H9 (cell line): ENCODE measurements at regions not wholly inside any gene's neighbourhood (a gene's known extent, or its start where the extent isn't known, plus 50 kb on each side); places are given as distances from the start of the nearest gene placed in this dataset.

Experiments used
- DNase-seq: peaks from one replicate; pipeline ENCODE4 v3.0.0-alpha.2; 2017
- H2AFZ ChIP-seq: one replicate; pipeline ENCODE4 v1.6.1; 2013; ENCODE audit warnings: mild to moderate bottlenecking, low read length, control low read depth, moderate library complexity
- H2AK5ac ChIP-seq: 2 replicates; pipeline ENCODE4 v1.6.1; 2013; ENCODE audit warnings: low read length, control low read depth, mixed read lengths; ENCODE audit not compliant: insufficient read length
- H2BK120ac ChIP-seq: one replicate; pipeline ENCODE4 v1.6.1; 2013; ENCODE audit warnings: low read depth, mild to moderate bottlenecking, low read length, control low read depth, inconsistent platforms; ENCODE audit not compliant: poor library complexity, severe bottlenecking
- H2BK12ac ChIP-seq: 2 replicates; pipeline ENCODE4 v1.6.1; 2013; ENCODE audit warnings: low read length, control low read depth, mixed read lengths, low read depth; ENCODE audit not compliant: insufficient read length
- H2BK15ac ChIP-seq: 2 replicates; pipeline ENCODE4 v1.6.1; 2013; ENCODE audit warnings: low read depth, low read length, control low read depth
- H2BK20ac ChIP-seq: one replicate; pipeline ENCODE4 v1.6.1; 2013; ENCODE audit warnings: low read depth, mild to moderate bottlenecking, low read length, control low read depth, inconsistent platforms; ENCODE audit not compliant: poor library complexity, severe bottlenecking
- H2BK5ac ChIP-seq: 2 replicates; pipeline ENCODE4 v1.6.1; 2013; ENCODE audit warnings: low read length, control low read depth, mixed read lengths; ENCODE audit not compliant: insufficient read length
- H3K14ac ChIP-seq: 2 replicates; pipeline ENCODE4 v1.6.1; 2013; ENCODE audit warnings: low read length, control low read depth; ENCODE audit not compliant: insufficient read depth
- H3K18ac ChIP-seq: 2 replicates; pipeline ENCODE4 v1.6.1; 2013; ENCODE audit warnings: low read depth, mild to moderate bottlenecking, mixed read lengths, low read length, control low read depth; ENCODE audit not compliant: insufficient read length
- H3K23ac ChIP-seq: 2 replicates; pipeline ENCODE4 v1.6.1; 2013; ENCODE audit warnings: low read length, control low read depth, mixed read lengths, low read depth; ENCODE audit not compliant: insufficient read length
- H3K23me2 ChIP-seq: 2 replicates; pipeline ENCODE4 v1.6.1; 2013; ENCODE audit warnings: low read depth, mild to moderate bottlenecking, mixed read lengths, low read length, control low read depth; ENCODE audit not compliant: insufficient read length, poor library complexity, severe bottlenecking
- H3K27ac ChIP-seq: 2 replicates; pipeline ENCODE4 v1.5.1; 2013; ENCODE audit warnings: low read length, control low read depth, mixed read lengths, low read depth; ENCODE audit not compliant: insufficient read length
- H3K27me3 ChIP-seq: 2 replicates; pipeline ENCODE4 v1.6.1; 2013; ENCODE audit warnings: low read length, control low read depth, inconsistent platforms; ENCODE audit not compliant: insufficient read depth
- H3K4ac ChIP-seq: 2 replicates; pipeline ENCODE4 v1.6.1; 2013; ENCODE audit warnings: low read depth, mild to moderate bottlenecking, control low read depth, inconsistent platforms, low read length, moderate library complexity
- H3K4me1 ChIP-seq: 2 replicates; pipeline ENCODE4 v1.6.1; 2013; ENCODE audit warnings: low read length, control low read depth, inconsistent platforms; ENCODE audit not compliant: insufficient read depth
- H3K4me2 ChIP-seq: 2 replicates; pipeline ENCODE4 v1.6.1; 2013; ENCODE audit warnings: low read length, control low read depth, mixed read lengths; ENCODE audit not compliant: insufficient read length, insufficient read depth
- H3K56ac ChIP-seq: 2 replicates; pipeline ENCODE4 v1.6.1; 2013; ENCODE audit warnings: low read depth, mild to moderate bottlenecking, mixed read lengths, low read length, control low read depth; ENCODE audit not compliant: insufficient read length
- H3K79me1 ChIP-seq: 2 replicates; pipeline ENCODE4 v1.6.1; 2013; ENCODE audit warnings: low read depth, mild to moderate bottlenecking, moderate library complexity, low read length, control low read depth, inconsistent platforms; ENCODE audit not compliant: insufficient read depth, poor library complexity, severe bottlenecking
- H3K79me2 ChIP-seq: 2 replicates; pipeline ENCODE4 v1.6.1; 2013; ENCODE audit warnings: low read length, control low read depth, inconsistent platforms; ENCODE audit not compliant: insufficient read depth
- H3K9ac ChIP-seq: 2 replicates; pipeline ENCODE4 v1.6.1; 2013; ENCODE audit warnings: low read length, control low read depth, mixed read lengths; ENCODE audit not compliant: insufficient read length; ENCODE audit errors: extremely low read depth
- H3K9me3 ChIP-seq: one replicate; pipeline ENCODE4 v1.6.1; 2013; ENCODE audit warnings: low read depth, low read length, inconsistent platforms; ENCODE audit not compliant: control insufficient read depth
- H3T11ph ChIP-seq: one replicate; pipeline ENCODE4 v1.6.1; 2013; ENCODE audit warnings: mild to moderate bottlenecking, low read length, control low read depth, inconsistent platforms
- H4K20me1 ChIP-seq: one replicate; pipeline ENCODE4 v1.6.1; 2013; ENCODE audit not compliant: control insufficient read depth, insufficient read length, insufficient read depth
- H4K5ac ChIP-seq: 2 replicates; pipeline ENCODE4 v1.6.1; 2013; ENCODE audit warnings: low read depth, mild to moderate bottlenecking, mixed read lengths, low read length, control low read depth; ENCODE audit not compliant: insufficient read length
- H4K8ac ChIP-seq: replicated peaks from 2 replicates; pipeline ENCODE4 v1.6.1; 2013; ENCODE audit warnings: low read length, control low read depth, mixed read lengths, low read depth; ENCODE audit not compliant: insufficient read length
- H4K91ac ChIP-seq: 2 replicates; pipeline ENCODE4 v1.6.1; 2013; ENCODE audit warnings: low read depth, mild to moderate bottlenecking, moderate library complexity, mixed read lengths, low read length, control low read depth; ENCODE audit not compliant: insufficient read length
- H3K27ac Mint-ChIP-seq, 3 experiments: 2 replicates in 2 of 3; 3 replicates in 1 of 3; pipeline ENCODE4 v1.8.0; 2020 to 2021; ENCODE audit warnings: mixed read lengths in 3 of 3, mild to moderate bottlenecking in 1 of 3, moderate library complexity in 1 of 3
- H3K27me3 Mint-ChIP-seq: 2 replicates; pipeline ENCODE4 v1.8.0; 2021; ENCODE audit warnings: low read depth, mild to moderate bottlenecking, moderate library complexity, mixed read lengths
- H3K36me3 Mint-ChIP-seq, 3 experiments: 2 replicates in 2 of 3; 3 replicates in 1 of 3; pipeline ENCODE4 v1.8.0; 2020 to 2021; ENCODE audit warnings: low read depth in 3 of 3, mixed read lengths in 3 of 3; ENCODE audit not compliant: insufficient read depth in 1 of 3
- H3K4me1 Mint-ChIP-seq, 2 experiments: 2 replicates each; pipeline ENCODE4 v1.8.0; 2020; ENCODE audit warnings: mixed read lengths in 2 of 2
- H3K4me3 Mint-ChIP-seq, 2 experiments: 2 replicates in 1 of 2; 3 replicates in 1 of 2; pipeline ENCODE4 v1.8.0; 2020 to 2021; ENCODE audit warnings: mild to moderate bottlenecking in 2 of 2, mixed read lengths in 2 of 2, moderate library complexity in 1 of 2
- H3K9me3 Mint-ChIP-seq, 2 experiments: 2 replicates in 1 of 2; 3 replicates in 1 of 2; pipeline ENCODE4 v1.8.0; 2020; ENCODE audit warnings: mild to moderate bottlenecking in 2 of 2, mixed read lengths in 2 of 2, moderate library complexity in 1 of 2
- WGBS: extraction: QIAGEN DNeasy Blood & Tissue Kit; methylation state at CpG from one replicate; pipeline ENCODE4 v1.1.7; 2013; ENCODE audit warnings: missing lambda C conversion rate, low lambda C conversion rate, mixed read lengths; ENCODE audit not compliant: insufficient read length; ENCODE audit errors: extremely low coverage; 5-methylcytosine and 5-hydroxymethylcytosine counted together
- TF ChIP-seq, protein P1 (sequence below): fragments of 200-600 bp; sonication (generic); conservative IDR thresholded peaks from 3 replicates; pipeline ENCODE4 v1.8.0; 2021; ENCODE audit warnings: antibody characterized with exemption, mild to moderate bottlenecking

DNA sequence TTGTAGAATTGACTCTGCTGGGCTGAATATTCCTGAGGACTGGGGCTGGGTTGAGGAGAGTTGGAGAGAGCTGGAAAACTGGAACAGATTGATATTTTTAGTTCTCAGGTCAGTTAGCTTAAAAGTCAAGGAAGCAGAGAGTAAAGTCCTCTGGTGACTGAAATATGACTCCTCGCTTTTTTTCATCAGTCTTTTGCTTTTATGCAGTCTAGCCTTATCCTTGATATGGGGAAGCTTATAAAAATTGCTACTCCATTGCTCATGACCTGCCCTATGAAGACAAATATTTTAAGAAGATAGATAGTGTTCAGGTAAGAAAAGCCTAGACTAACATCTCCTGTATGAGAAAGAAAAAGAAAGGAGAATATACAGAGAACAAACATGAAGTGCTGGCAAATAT, 152.7 kb downstream of the C4orf33 start:
- Histone ChIP-seq H3K23me2 (no peaks in the 10 kb centered on the region), H3K27me3 (no peaks in the 10 kb centered on the region)
- H3K27ac Mint-ChIP-seq = no peak overlapping the region

More for the DNA sequence above, 152.7 kb downstream of the C4orf33 start:
- Histone ChIP-seq H2BK120ac (no peak overlapping the region), H3K4me1 (no peaks in the 10 kb centered on the region), H3K9ac (no peak overlapping the region), H4K5ac (no peak overlapping the region), H2BK20ac (no peak overlapping the region), H2BK15ac (no peak overlapping the region), H3T11ph (no peak overlapping the region), H4K8ac (no peak overlapping the region), H3K79me1 (no peaks in the 10 kb centered on the region), H3K23ac (no peak overlapping the region), H2AK5ac (no peak overlapping the region), H4K91ac (no peak overlapping the region), H3K4ac (no peak overlapping the region), H2BK12ac (no peak overlapping the region), H3K18ac (no peak overlapping the region), H4K20me1 (no peaks in the 10 kb centered on the region), H3K56ac (no peak overlapping the region), H2BK5ac (no peak overlapping the region), H2AFZ (no peak overlapping the region), H3K14ac (no peak overlapping the region), H3K4me2 (no peak overlapping the region), H3K79me2 (no peaks in the 10 kb centered on the region), H3K27ac (no peak overlapping the region), H3K9me3 (no peaks in the 10 kb centered on the region)
- no peak for DNase-seq
- no peaks in the 10 kb centered on the region; a peak in 1 of 5 replicates for H3K9me3 Mint-ChIP-seq
- WGBS = no CpG with 5 or more reads among the region's 1 CpG
- no peaks in the 10 kb centered on the region for H3K27me3 Mint-ChIP-seq
- TF ChIP-seq, protein P1, sequence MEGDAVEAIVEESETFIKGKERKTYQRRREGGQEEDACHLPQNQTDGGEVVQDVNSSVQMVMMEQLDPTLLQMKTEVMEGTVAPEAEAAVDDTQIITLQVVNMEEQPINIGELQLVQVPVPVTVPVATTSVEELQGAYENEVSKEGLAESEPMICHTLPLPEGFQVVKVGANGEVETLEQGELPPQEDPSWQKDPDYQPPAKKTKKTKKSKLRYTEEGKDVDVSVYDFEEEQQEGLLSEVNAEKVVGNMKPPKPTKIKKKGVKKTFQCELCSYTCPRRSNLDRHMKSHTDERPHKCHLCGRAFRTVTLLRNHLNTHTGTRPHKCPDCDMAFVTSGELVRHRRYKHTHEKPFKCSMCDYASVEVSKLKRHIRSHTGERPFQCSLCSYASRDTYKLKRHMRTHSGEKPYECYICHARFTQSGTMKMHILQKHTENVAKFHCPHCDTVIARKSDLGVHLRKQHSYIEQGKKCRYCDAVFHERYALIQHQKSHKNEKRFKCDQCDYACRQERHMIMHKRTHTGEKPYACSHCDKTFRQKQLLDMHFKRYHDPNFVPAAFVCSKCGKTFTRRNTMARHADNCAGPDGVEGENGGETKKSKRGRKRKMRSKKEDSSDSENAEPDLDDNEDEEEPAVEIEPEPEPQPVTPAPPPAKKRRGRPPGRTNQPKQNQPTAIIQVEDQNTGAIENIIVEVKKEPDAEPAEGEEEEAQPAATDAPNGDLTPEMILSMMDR = no peak
- no peak overlapping the region for H3K4me3 Mint-ChIP-seq
- H3K36me3 Mint-ChIP-seq = peaks cover 0 to 2% (median 0%) of the 10 kb centered on the region in 3 experiments; a peak in 2 of 7 replicates
- H3K4me1 Mint-ChIP-seq = peaks cover 9 to 16% of the 10 kb centered on the region in 2 experiments
